Testis (tissue), 2 donors: ENCODE measurements at regions not wholly inside any gene's neighbourhood (a gene's known extent, or its start where the extent isn't known, plus 50 kb on each side); places are given as distances from the start of the nearest gene placed in this dataset.

Experiments
- POLR2A ChIP-seq: fragments of 450-650 bp; IDR thresholded peaks from one replicate; pipeline ENCODE4 v1.6.1; 2017; ENCODE audit warnings: antibody characterized with exemption, mild to moderate bottlenecking, moderate library complexity
- TF ChIP-seq, protein P1 (sequence below), 3 experiments: fragments of 450-650 bp in 2 of 3; fragments of 200-600 bp in 1 of 3; sonication (generic) in 1 of 3; IDR thresholded peaks; one replicate each; pipeline ENCODE4 v1.5.1; 2016 to 2019; ENCODE audit warnings: antibody characterized with exemption in 3 of 3, mild to moderate bottlenecking in 2 of 3, moderate library complexity in 1 of 3

GRCh38 chr1:244237445-244237844 lies 186.4 kb downstream of the ZBTB18 start:
- TF ChIP-seq, protein P1, sequence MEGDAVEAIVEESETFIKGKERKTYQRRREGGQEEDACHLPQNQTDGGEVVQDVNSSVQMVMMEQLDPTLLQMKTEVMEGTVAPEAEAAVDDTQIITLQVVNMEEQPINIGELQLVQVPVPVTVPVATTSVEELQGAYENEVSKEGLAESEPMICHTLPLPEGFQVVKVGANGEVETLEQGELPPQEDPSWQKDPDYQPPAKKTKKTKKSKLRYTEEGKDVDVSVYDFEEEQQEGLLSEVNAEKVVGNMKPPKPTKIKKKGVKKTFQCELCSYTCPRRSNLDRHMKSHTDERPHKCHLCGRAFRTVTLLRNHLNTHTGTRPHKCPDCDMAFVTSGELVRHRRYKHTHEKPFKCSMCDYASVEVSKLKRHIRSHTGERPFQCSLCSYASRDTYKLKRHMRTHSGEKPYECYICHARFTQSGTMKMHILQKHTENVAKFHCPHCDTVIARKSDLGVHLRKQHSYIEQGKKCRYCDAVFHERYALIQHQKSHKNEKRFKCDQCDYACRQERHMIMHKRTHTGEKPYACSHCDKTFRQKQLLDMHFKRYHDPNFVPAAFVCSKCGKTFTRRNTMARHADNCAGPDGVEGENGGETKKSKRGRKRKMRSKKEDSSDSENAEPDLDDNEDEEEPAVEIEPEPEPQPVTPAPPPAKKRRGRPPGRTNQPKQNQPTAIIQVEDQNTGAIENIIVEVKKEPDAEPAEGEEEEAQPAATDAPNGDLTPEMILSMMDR (IDR thresholded peaks at IDR 0.05), result no peak
- TF ChIP-seq POLR2A, result no peak
